HepG2 (cell line): ENCODE measurements at regions not wholly inside any gene's neighbourhood (a gene's known extent, or its start where the extent isn't known, plus 50 kb on each side); places are given as distances from the start of the nearest gene placed in this dataset.

Experiments
- CBFB ChIP-seq: sonication (generic); formaldehyde crosslinking; IDR thresholded peaks from 2 replicates; pipeline ENCODE4 v1.4.0; 2020; ENCODE audit warnings: missing genetic modification reagents
- DBP ChIP-seq: sonication (generic); formaldehyde crosslinking; IDR thresholded peaks from 2 replicates; pipeline ENCODE4 v1.4.0; 2020; ENCODE audit warnings: missing genetic modification reagents; ENCODE audit errors: not compliant biosample characterization
- FOSL1 ChIP-seq: sonication (generic); formaldehyde crosslinking; IDR thresholded peaks from 2 replicates; pipeline ENCODE4 v1.9.0; 2021; ENCODE audit warnings: missing genetic modification reagents, borderline replicate concordance
- HCFC1 ChIP-seq: fragments of 150-350 bp; IDR thresholded peaks from 2 replicates; pipeline ENCODE4 v1.6.1; 2014; ENCODE audit warnings: low read depth, low read length
- IKZF5 ChIP-seq: IDR thresholded peaks from 2 replicates; pipeline ENCODE4 v1.6.1; 2018; ENCODE audit warnings: missing genetic modification reagents, mild to moderate bottlenecking, missing compliant biosample characterization
- ISL2 ChIP-seq: sonication (generic); formaldehyde crosslinking; IDR thresholded peaks from 2 replicates; pipeline ENCODE4 v1.5.0; 2020; ENCODE audit warnings: missing genetic modification reagents
- KAT8 ChIP-seq: IDR thresholded peaks from 2 replicates; pipeline ENCODE4 v1.6.1; 2016; ENCODE audit warnings: missing genetic modification reagents, missing compliant biosample characterization
- KLF11 ChIP-seq: IDR thresholded peaks from 2 replicates; pipeline ENCODE4 v1.6.1; 2016; ENCODE audit warnings: missing compliant biosample characterization
- POGZ ChIP-seq: sonication (generic); formaldehyde crosslinking; IDR thresholded peaks from 2 replicates; pipeline ENCODE4 v1.4.0; 2020; ENCODE audit warnings: mild to moderate bottlenecking, missing genetic modification reagents
- POLR2AphosphoS5 ChIP-seq: IDR thresholded peaks from 2 replicates; pipeline ENCODE4 v1.6.1; 2012; ENCODE audit warnings: low read depth, low read length
- POLR2G ChIP-seq: fragments of 200-400 bp; formaldehyde crosslinking; IDR thresholded peaks from 2 replicates; pipeline ENCODE4 v1.6.1; 2018; ENCODE audit warnings: mild to moderate bottlenecking, low read depth, low read length, moderate library complexity
- PRPF4 ChIP-seq: fragments of 200-400 bp; formaldehyde crosslinking; IDR thresholded peaks from 2 replicates; pipeline ENCODE4 v1.6.1; 2016; ENCODE audit warnings: low read length, low read depth; ENCODE audit not compliant: poor library complexity, severe bottlenecking
- THYN1 ChIP-seq: sonication (generic); formaldehyde crosslinking; IDR thresholded peaks from 2 replicates; pipeline ENCODE4 v1.8.1; 2023; ENCODE audit warnings: low read depth, mild to moderate bottlenecking, moderate library complexity, missing genetic modification reagents, borderline replicate concordance
- YY1 ChIP-seq: IDR thresholded peaks from 2 replicates; pipeline ENCODE4 v1.6.1; 2011; ENCODE audit warnings: low read length, low read depth, moderate library complexity, mild to moderate bottlenecking; ENCODE audit not compliant: insufficient read depth, insufficient replicate concordance
- ZBTB38 ChIP-seq: sonication (generic); formaldehyde crosslinking; IDR thresholded peaks from 2 replicates; pipeline ENCODE4 v1.5.1; 2020; ENCODE audit warnings: mild to moderate bottlenecking, missing genetic modification reagents
- ZBTB7B ChIP-seq: sonication (generic); formaldehyde crosslinking; IDR thresholded peaks from 2 replicates; pipeline ENCODE4 v1.4.0; 2020; ENCODE audit warnings: missing genetic modification reagents
- ZFYVE20 ChIP-seq: sonication (generic); formaldehyde crosslinking; IDR thresholded peaks from 2 replicates; pipeline ENCODE4 v1.8.0; 2023; ENCODE audit warnings: low read depth, mild to moderate bottlenecking, moderate library complexity, missing genetic modification reagents, borderline replicate concordance
- ZNF10 ChIP-seq: sonication (generic); formaldehyde crosslinking; IDR thresholded peaks from 2 replicates; pipeline ENCODE4 v1.4.0; 2020; ENCODE audit warnings: mild to moderate bottlenecking, low read depth, missing genetic modification reagents, borderline replicate concordance
- ZNF260 ChIP-seq: sonication (generic); formaldehyde crosslinking; IDR thresholded peaks from 2 replicates; pipeline ENCODE4 v1.4.0; 2020; ENCODE audit warnings: missing genetic modification reagents, low read depth, mild to moderate bottlenecking, borderline replicate concordance
- ZNF263 ChIP-seq: sonication (generic); formaldehyde crosslinking; IDR thresholded peaks from 2 replicates; pipeline ENCODE4 v1.4.0; 2020; ENCODE audit warnings: missing genetic modification reagents
- ZNF274 ChIP-seq: sonication (generic); formaldehyde crosslinking; IDR thresholded peaks from 2 replicates; pipeline ENCODE4 v1.5.1; 2020; ENCODE audit warnings: mild to moderate bottlenecking, missing genetic modification reagents
- ZNF362 ChIP-seq: sonication (generic); formaldehyde crosslinking; IDR thresholded peaks from 2 replicates; pipeline ENCODE4 v1.4.0; 2020; ENCODE audit warnings: missing genetic modification reagents, mild to moderate bottlenecking, borderline replicate concordance
- ZNF431 ChIP-seq: sonication (generic); formaldehyde crosslinking; IDR thresholded peaks from 2 replicates; pipeline ENCODE4 v1.9.0; 2022; ENCODE audit warnings: missing genetic modification reagents, low read depth, mild to moderate bottlenecking, borderline replicate concordance
- ZNF616 ChIP-seq: sonication (generic); formaldehyde crosslinking; IDR thresholded peaks from 2 replicates; pipeline ENCODE4 v1.5.0; 2020; ENCODE audit warnings: low read depth, mild to moderate bottlenecking, missing genetic modification reagents
- ZNF652 ChIP-seq: IDR thresholded peaks from 2 replicates; pipeline ENCODE4 v1.6.1; 2016; ENCODE audit warnings: low read depth, borderline replicate concordance
- ZNF772 ChIP-seq: sonication (generic); formaldehyde crosslinking; IDR thresholded peaks from 2 replicates; pipeline ENCODE4 v1.5.0; 2020; ENCODE audit warnings: mild to moderate bottlenecking, missing genetic modification reagents

- TF ChIP-seq ZNF10 (CRISPR knock-in tag) (no peak), ZNF772 (CRISPR knock-in tag) (no peak; the same call in 1 of the 2 replicates), ZNF263 (CRISPR knock-in tag) (no peak), POGZ (CRISPR knock-in tag) (0 out of 2 replicates have a peak, but pooled peaks have one; percentile 34), ZNF431 (CRISPR knock-in tag) (no peak), ZNF362 (CRISPR knock-in tag) (peak; percentile 39; the same call in 1 of the 2 replicates), POLR2AphosphoS5 (no peak), ZNF652 (CRISPR knock-in tag) (no peak), ZFYVE20 (CRISPR knock-in tag) (no peak), CBFB (CRISPR knock-in tag) (no peak), PRPF4 (no peak), FOSL1 (CRISPR knock-in tag) (no peak), ZNF260 (no peak), ZBTB38 (0 out of 2 replicates have a peak, but pooled peaks have one; percentile 36), POLR2G (no peak), ZNF616 (CRISPR knock-in tag) (no peak), ISL2 (CRISPR knock-in tag) (peak; percentile 45; the same call in 1 of the 2 replicates), HCFC1 (no peak), KAT8 (CRISPR knock-in tag) (no peak), KLF11 (no peak), YY1 (no peak), IKZF5 (CRISPR knock-in tag) (no peak), THYN1 (CRISPR knock-in tag) (no peak), ZBTB7B (0 out of 2 replicates have a peak, but pooled peaks have one; percentile 29), DBP (no peak), ZNF274 (CRISPR knock-in tag) (no peak)
Observed at GRCh38 chrX:109848461-109849050, 115.5 kb upstream of the ACSL4 start (continued).
